ENCODE measurements at regions not wholly inside any gene's neighbourhood (a gene's known extent, or its start where the extent isn't known, plus 50 kb on each side); places are given as distances from the start of the nearest gene placed in this dataset.

DNA sequence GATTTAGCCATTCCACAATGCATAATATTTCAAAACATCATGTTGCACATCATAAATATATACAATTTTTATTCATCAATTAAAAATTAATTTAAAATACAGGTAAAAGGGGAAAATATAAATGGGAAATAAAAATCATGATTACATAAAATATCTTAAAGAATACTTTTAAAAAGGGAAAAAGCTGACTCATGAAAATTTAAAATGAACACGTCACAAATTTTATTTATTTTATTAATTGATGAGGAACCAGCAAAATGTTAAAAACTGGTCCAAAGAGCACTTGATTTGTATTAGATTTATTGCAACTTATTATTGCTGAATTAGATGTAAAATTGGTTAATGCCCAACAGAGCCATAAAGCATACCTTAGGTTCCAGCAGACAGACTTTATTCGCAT is 78.5 kb upstream of the ANK2 start:
- no peak for DNase-seq
- TF ChIP-seq POLR2A (IDR thresholded peaks at IDR 0.05): no peak
- no peak for TF ChIP-seq EP300 (IDR thresholded peaks at IDR 0.05; ENCODE audit: low read depth)
- TF ChIP-seq, protein P1, sequence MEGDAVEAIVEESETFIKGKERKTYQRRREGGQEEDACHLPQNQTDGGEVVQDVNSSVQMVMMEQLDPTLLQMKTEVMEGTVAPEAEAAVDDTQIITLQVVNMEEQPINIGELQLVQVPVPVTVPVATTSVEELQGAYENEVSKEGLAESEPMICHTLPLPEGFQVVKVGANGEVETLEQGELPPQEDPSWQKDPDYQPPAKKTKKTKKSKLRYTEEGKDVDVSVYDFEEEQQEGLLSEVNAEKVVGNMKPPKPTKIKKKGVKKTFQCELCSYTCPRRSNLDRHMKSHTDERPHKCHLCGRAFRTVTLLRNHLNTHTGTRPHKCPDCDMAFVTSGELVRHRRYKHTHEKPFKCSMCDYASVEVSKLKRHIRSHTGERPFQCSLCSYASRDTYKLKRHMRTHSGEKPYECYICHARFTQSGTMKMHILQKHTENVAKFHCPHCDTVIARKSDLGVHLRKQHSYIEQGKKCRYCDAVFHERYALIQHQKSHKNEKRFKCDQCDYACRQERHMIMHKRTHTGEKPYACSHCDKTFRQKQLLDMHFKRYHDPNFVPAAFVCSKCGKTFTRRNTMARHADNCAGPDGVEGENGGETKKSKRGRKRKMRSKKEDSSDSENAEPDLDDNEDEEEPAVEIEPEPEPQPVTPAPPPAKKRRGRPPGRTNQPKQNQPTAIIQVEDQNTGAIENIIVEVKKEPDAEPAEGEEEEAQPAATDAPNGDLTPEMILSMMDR (IDR thresholded peaks at IDR 0.05): no peak
- TF ChIP-seq POLR2AphosphoS5 (IDR thresholded peaks at IDR 0.05): no peak
- no peak overlapping the region for H3K27ac ChIP-seq
- no peaks in the 10 kb centered on the region for H3K9me3 ChIP-seq
- intact Hi-C loops (cut with DNase I; ENCODE audit: low total_unique reads): no loop called here
- H3K27me3 ChIP-seq: no peaks in the 10 kb centered on the region
- WGBS, 2 donors (ENCODE audit: low coverage in 1 of 2): 79 to 89% methylated on average over 2 of the region's 2 CpGs
- no peaks in the 10 kb centered on the region for H3K4me1 ChIP-seq
- no peaks in the 10 kb centered on the region for H3K36me3 ChIP-seq
- in situ Hi-C loops (cut with MboI; ENCODE audit: low pct_ligation_motif_present in 1 of 4, low pct_unique_long_range_greater_than_20kb in 1 of 4, low sequenced_read_pairs in 3 of 4): no loop called here
- H3K4me3 ChIP-seq: no peak overlapping the region

DNA sequence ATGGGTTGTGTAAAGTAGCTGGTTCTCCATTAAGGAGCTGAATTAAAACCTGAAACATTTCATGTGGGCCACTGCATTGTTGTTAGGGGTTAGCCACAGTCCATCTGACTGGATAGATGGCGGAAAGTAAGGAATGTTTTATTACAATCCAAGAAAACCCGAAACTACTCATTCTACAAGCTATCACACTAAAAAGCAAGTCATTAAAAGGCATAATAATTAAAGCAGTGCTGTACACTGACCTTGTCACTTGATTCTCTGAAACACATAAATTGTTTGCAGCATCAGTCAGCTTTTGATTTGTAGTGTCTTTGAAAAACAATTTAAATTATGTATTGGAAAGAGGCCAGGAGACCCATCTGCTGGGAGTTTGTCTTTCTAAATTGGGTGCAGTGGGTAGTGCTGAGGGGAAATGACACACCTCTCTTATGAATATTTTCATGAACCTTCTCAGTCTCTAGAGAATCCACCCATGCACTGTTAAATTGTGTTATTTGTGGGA is 75.7 kb upstream of the ANK2 start:
- H3K9me3 ChIP-seq: no peaks in the 10 kb centered on the region
- intact Hi-C loops (cut with DNase I; ENCODE audit: low total_unique reads): no loop called here
- 76 to 100% methylated on average over 2 of the region's 2 CpGs for WGBS, 2 donors (ENCODE audit: low coverage in 1 of 2)
- TF ChIP-seq EP300 (IDR thresholded peaks at IDR 0.05; ENCODE audit: low read depth) (no peak), POLR2AphosphoS5 (IDR thresholded peaks at IDR 0.05) (no peak), POLR2A (IDR thresholded peaks at IDR 0.05) (no peak)
- TF ChIP-seq, protein P1 (IDR thresholded peaks at IDR 0.05): no peak
- DNase-seq: no peak
- H3K27me3 ChIP-seq: no peaks in the 10 kb centered on the region
- H3K36me3 ChIP-seq: no peaks in the 10 kb centered on the region
- in situ Hi-C loops (cut with MboI; ENCODE audit: low pct_ligation_motif_present in 1 of 4, low pct_unique_long_range_greater_than_20kb in 1 of 4, low sequenced_read_pairs in 3 of 4): no loop called here
- H3K27ac ChIP-seq: no peak overlapping the region
- H3K4me1 ChIP-seq: no peaks in the 10 kb centered on the region
- H3K4me3 ChIP-seq: no peak overlapping the region

DNA sequence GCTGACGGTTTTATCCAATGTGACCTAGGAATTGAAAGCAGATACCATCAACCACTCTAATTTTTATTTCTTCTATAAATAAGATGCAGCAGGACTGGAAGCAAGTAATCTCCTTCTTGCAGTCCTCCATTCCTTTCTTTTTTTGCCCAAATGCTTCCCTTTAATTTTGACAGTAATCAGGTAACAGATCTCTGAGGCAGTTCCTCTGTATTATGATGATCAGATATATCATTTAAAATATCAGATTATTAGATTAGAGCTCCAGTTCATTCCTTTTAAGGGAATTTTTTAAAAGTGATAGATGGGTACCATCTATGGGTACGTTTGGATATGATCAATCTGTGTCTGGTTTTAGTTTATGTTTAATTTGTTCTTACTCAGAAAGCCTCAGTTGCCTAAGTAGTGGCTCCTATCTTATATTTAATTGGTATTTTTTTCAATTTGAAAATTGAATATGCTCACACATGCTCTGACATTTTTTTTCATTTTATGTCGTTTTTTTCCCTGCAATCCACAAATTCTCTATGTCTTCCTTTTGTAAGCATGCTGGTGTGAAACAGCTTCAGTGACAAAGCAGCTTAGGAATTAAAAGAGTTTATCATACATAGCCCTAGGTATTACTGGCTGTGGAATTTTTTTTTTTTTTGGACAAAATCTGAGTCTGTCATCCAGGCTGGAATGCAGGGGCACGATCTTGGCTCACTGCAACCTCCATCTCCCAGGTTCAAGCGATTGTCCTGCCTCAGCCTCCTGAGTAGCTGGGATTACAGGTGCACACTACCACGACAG is 73.7 kb upstream of the ANK2 start:
- 48 to 62% methylated on average over 4 to 6 of the region's 6 CpGs for WGBS, 2 donors (ENCODE audit: low coverage in 1 of 2)
- H3K27ac ChIP-seq: no peak overlapping the region
- no peaks in the 10 kb centered on the region for H3K9me3 ChIP-seq
- H3K36me3 ChIP-seq: no peaks in the 10 kb centered on the region
- TF ChIP-seq, protein P1 (IDR thresholded peaks at IDR 0.05): no peak
- TF ChIP-seq POLR2AphosphoS5 (IDR thresholded peaks at IDR 0.05) (no peak), EP300 (IDR thresholded peaks at IDR 0.05; ENCODE audit: low read depth) (no peak), POLR2A (IDR thresholded peaks at IDR 0.05) (no peak)
- in situ Hi-C loops (cut with MboI; ENCODE audit: low pct_ligation_motif_present in 1 of 4, low pct_unique_long_range_greater_than_20kb in 1 of 4, low sequenced_read_pairs in 3 of 4) (no loop called here), intact Hi-C loops (cut with DNase I; ENCODE audit: low total_unique reads) (no loop called here)
- no peak overlapping the region for H3K4me3 ChIP-seq
- H3K4me1 ChIP-seq: no peaks in the 10 kb centered on the region
- DNase-seq: no peak
- H3K27me3 ChIP-seq: no peaks in the 10 kb centered on the region

DNA sequence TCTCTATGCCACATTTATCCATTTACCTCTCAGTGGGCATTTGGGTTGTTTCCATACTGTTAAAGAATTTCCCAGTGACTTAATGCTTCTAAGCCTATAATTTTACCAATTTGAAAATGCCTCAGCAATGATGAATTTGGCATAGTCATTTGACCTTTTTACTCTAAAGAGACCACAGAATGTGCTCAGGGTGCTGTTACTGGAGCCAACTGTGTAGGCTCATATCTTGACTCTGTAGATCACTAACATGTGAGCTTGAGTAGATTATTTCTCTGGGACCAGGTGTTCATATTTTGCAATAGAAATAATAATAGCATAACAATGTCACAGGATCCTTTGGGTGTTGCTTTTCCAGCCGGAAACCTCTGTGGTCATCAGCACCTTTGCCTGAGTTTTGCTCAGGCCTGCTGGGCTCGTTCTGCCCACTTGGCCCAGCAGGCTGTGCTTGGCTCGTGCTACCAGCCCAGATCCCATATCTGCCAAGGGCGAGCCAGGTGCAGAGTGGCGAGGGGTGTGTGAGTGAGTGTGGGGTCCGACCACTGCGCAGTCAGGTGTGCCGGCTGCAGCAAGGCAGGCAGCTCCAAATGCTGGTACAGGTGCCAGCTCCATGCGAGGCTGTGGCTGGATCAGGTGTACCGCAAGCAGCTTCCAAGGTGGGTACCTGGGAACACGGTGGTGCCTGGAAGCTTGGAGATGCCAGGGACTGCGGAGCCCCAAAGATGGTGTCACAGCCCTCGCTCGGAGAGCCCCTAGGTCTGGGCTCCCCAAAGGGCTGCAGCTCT is 70.6 kb upstream of the ANK2 start:
- H3K27me3 ChIP-seq: no peaks in the 10 kb centered on the region
- intact Hi-C loops (cut with DNase I; ENCODE audit: low total_unique reads) (no loop called here), in situ Hi-C loops (cut with MboI; ENCODE audit: low pct_ligation_motif_present in 1 of 4, low pct_unique_long_range_greater_than_20kb in 1 of 4, low sequenced_read_pairs in 3 of 4) (no loop called here)
- TF ChIP-seq EP300 (IDR thresholded peaks at IDR 0.05; ENCODE audit: low read depth) (no peak), POLR2AphosphoS5 (IDR thresholded peaks at IDR 0.05) (no peak)
- no peak overlapping the region for H3K27ac ChIP-seq
- no peaks in the 10 kb centered on the region for H3K4me1 ChIP-seq
- no peak overlapping the region for H3K4me3 ChIP-seq
- no peaks in the 10 kb centered on the region for H3K9me3 ChIP-seq
- H3K36me3 ChIP-seq: no peaks in the 10 kb centered on the region
- 82% methylated on average over 14 of the region's 14 CpGs; no CpG with 5 or more reads in 1 of the 2 donors for WGBS, 2 donors (ENCODE audit: low coverage in 1 of 2)
- no peak for DNase-seq

Measured in transverse colon (tissue), 4 donors.